K562 (cell line): ENCODE measurements at regions not wholly inside any gene's neighbourhood (a gene's known extent, or its start where the extent isn't known, plus 50 kb on each side); places are given as distances from the start of the nearest gene placed in this dataset.

Experiments
- ATAC-seq: fragments of 200-7000 bp; cut with Tn5 transposase; 3 replicates; pipeline ENCODE4 v1.9.1; 2020; ENCODE audit warnings: moderate library complexity
- BruUV-seq: library from RNA; stranded (reverse); fragments of 400-500 nt; replicated peaks from 2 replicates; lab custom pipeline; 2021; lab: Mats Ljungman, UMichigan
- CTCF ChIA-PET: fragments of 300-600 bp; formaldehyde crosslinking; extraction: SDS; loops from one replicate; lab custom pipeline; 2021; ENCODE audit warnings: low intra/inter-chr PET ratio; lab: Yijun Ruan, JAX
- POLR2A ChIA-PET: fragments of 300-600, 350-650 bp; sonication (Branson Sonifier 250); formaldehyde crosslinking; extraction: SDS; loops from one replicate; lab custom pipeline; 2021; ENCODE audit warnings: antibody characterized with exemption, inconsistent platforms; lab: Yijun Ruan, JAX
- DNase-seq, 4 experiments: peaks; one replicate each; pipeline versions ENCODE4 v3.0.0 to v3.0.0-alpha.2; 2011 to 2018; ENCODE audit warnings: low spot score in 3 of 4, mixed read lengths in 3 of 4; ENCODE audit errors: extremely low read depth in 1 of 4
- FAIRE-seq: peaks from 2 replicates; lab custom pipeline; 2011; peaks lifted over from hg19 to GRCh38; lab: Jason Lieb, UNC
- H2AFZ ChIP-seq: 2 replicates; pipeline ENCODE4 v1.6.0; 2011; ENCODE audit warnings: low read depth, low read length, control low read depth, inconsistent platforms
- H3K27ac ChIP-seq: fragments of 200-600 bp; 3 replicates; pipeline ENCODE4 v1.8.0; 2011; ENCODE audit warnings: low read depth, mild to moderate bottlenecking, control low read depth, inconsistent platforms, low read length, moderate library complexity, mixed read lengths; ENCODE audit errors: extremely low read depth
- H3K27me3 ChIP-seq, 2 experiments: fragments of 300-600 bp in 1 of 2; 2 replicates in 1 of 2; 3 replicates in 1 of 2; pipeline versions ENCODE4 v1.6.0 to v1.8.0; 2011; ENCODE audit warnings: inconsistent platforms in 2 of 2, low read length in 2 of 2, mild to moderate bottlenecking in 1 of 2, mixed read lengths in 1 of 2, moderate library complexity in 1 of 2; ENCODE audit not compliant: control insufficient read depth in 2 of 2, insufficient read depth in 2 of 2
- H3K36me3 ChIP-seq: fragments of 300-600 bp; 3 replicates; pipeline ENCODE4 v1.8.0; 2011; ENCODE audit warnings: mild to moderate bottlenecking, low read length, inconsistent platforms; ENCODE audit not compliant: control insufficient read depth, insufficient read depth
- H3K4me1 ChIP-seq, 2 experiments: fragments of 200-600 bp in 1 of 2; replicated peaks in 1 of 2; 2 replicates in 1 of 2; 3 replicates in 1 of 2; pipeline versions ENCODE4 v1.5.1 to v1.8.0; 2011; ENCODE audit warnings: inconsistent platforms in 2 of 2, low read length in 2 of 2, mild to moderate bottlenecking in 1 of 2, mixed read lengths in 1 of 2, moderate library complexity in 1 of 2; ENCODE audit not compliant: control insufficient read depth in 2 of 2, insufficient read depth in 2 of 2
- H3K4me2 ChIP-seq: 2 replicates; pipeline ENCODE4 v1.6.1; 2011; ENCODE audit warnings: low read length, control low read depth, inconsistent platforms, mixed read lengths; ENCODE audit not compliant: insufficient read depth
- H3K4me3 ChIP-seq: fragments of 200-600 bp; sonication (generic), shearing (Covaris generic); 2 replicates; pipeline ENCODE4 v1.5.1; 2016; ENCODE audit warnings: control low read depth, inconsistent platforms
- H3K79me2 ChIP-seq: fragments of 200-600 bp; 3 replicates; pipeline ENCODE4 v1.8.0; 2011; ENCODE audit warnings: low read length, inconsistent platforms; ENCODE audit not compliant: control insufficient read depth, insufficient read depth
- H3K9ac ChIP-seq, 2 experiments: 2 replicates each; pipeline versions ENCODE4 v1.6.0 to v1.6.1; 2011; ENCODE audit warnings: low read depth in 2 of 2, low read length in 2 of 2, control low read depth in 1 of 2, inconsistent platforms in 1 of 2, mild to moderate bottlenecking in 1 of 2, mixed read lengths in 1 of 2; ENCODE audit not compliant: insufficient read depth in 1 of 2
- H3K9me1 ChIP-seq: one replicate; pipeline ENCODE4 v1.6.0; 2011; ENCODE audit warnings: inconsistent platforms, mild to moderate bottlenecking, low read length, moderate library complexity; ENCODE audit not compliant: control insufficient read depth, insufficient read depth
- H3K9me3 ChIP-seq: replicated peaks from 2 replicates; pipeline ENCODE4 v1.5.1; 2011; ENCODE audit warnings: low read depth, low read length, inconsistent platforms; ENCODE audit not compliant: control insufficient read depth, insufficient read depth
- H4K20me1 ChIP-seq: replicated peaks from 2 replicates; pipeline ENCODE4 v1.6.1; 2011; ENCODE audit warnings: low read length, inconsistent platforms, mixed read lengths; ENCODE audit not compliant: control insufficient read depth, insufficient read depth
- FOXJ3 ChIP-seq: sonication (generic); formaldehyde crosslinking; IDR thresholded peaks from 2 replicates; pipeline ENCODE4 v1.4.0; 2020; ENCODE audit warnings: mild to moderate bottlenecking, missing genetic modification reagents
- GTF2F1 ChIP-seq: IDR thresholded peaks from 2 replicates; pipeline ENCODE4 v1.6.1; 2011; ENCODE audit warnings: low read depth, low read length, improper control_type of control experiment
- HDGF ChIP-seq: fragments of 450-650 bp; IDR thresholded peaks from 2 replicates; pipeline ENCODE4 v1.6.1; 2016
- RFX5 ChIP-seq: IDR thresholded peaks from 2 replicates; pipeline ENCODE4 v1.6.1; 2011; ENCODE audit warnings: low read depth, mild to moderate bottlenecking, improper control_type of control experiment, low read length
- ZC3H4 ChIP-seq: sonication (generic); formaldehyde crosslinking; IDR thresholded peaks from 2 replicates; pipeline ENCODE4 v1.9.0; 2021; ENCODE audit warnings: missing genetic modification reagents, borderline replicate concordance
- ZNF143 ChIP-seq: sonication (generic); formaldehyde crosslinking; IDR thresholded peaks from 2 replicates; pipeline ENCODE4 v1.9.0; 2022; ENCODE audit warnings: mild to moderate bottlenecking, missing genetic modification reagents
- WGBS: fragments of 100-300 bp; shearing (Covaris generic); methylation state at CpG from one replicate; pipeline ENCODE4 v1.1.6; 2016; ENCODE audit warnings: low coverage, mixed read lengths; ENCODE audit not compliant: insufficient coverage; ENCODE audit errors: missing lambda C conversion rate; 5-methylcytosine and 5-hydroxymethylcytosine counted together
- in situ Hi-C: fragments of 300-500 bp; cut with MboI; formaldehyde crosslinking; loops from 4 replicates; pipeline ENCODE4 v1.15.0; 2018; ENCODE audit warnings: inconsistent platforms, mixed read lengths
- intact Hi-C: fragments of 100-400 bp; cut with micrococcal nuclease; formaldehyde crosslinking; loops from 2 replicates; pipeline ENCODE4 v1.14.2; 2022
- TF ChIP-seq, protein P1 (sequence below): sonication (generic); formaldehyde crosslinking; IDR thresholded peaks from 2 replicates; pipeline ENCODE4 v1.8.0; 2022; ENCODE audit warnings: mild to moderate bottlenecking, missing genetic modification reagents

DNA sequence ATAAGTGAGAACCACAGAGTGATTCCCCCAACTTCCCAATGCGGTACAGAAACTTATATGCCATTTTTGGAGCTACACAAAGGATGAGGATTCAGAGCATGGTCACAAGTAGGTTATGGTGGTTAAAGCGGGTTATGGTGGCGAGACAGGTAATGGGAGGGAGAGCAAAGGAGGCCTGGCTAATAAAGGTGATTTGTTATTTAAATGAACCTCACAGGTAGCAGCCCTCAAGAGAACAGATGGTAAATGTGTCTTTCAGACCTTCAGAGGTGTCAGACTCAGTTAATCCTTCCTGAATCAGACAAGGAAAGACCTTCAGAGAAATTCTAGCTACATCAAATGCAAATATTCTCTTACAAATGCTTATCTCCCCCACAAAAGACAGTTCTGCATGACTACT lies 1971.4 kb downstream of the OLFM4 start:
- H3K4me1 ChIP-seq: no peaks in the 10 kb centered on the region
- no peaks in the 10 kb centered on the region for H4K20me1 ChIP-seq
- no peak for DNase-seq
- ChIA-PET CTCF (no interaction called here), POLR2A (no interaction called here)
- no peaks in the 10 kb centered on the region for H3K9me3 ChIP-seq
- in situ Hi-C loops (no loop called here), intact Hi-C loops (no loop called here)
- no peaks in the 10 kb centered on the region for H3K9me1 ChIP-seq
- BruUV-seq: no TSS peak
- no peak overlapping the region for H2AFZ ChIP-seq
- TF ChIP-seq HDGF (no peak), FOXJ3 (no peak)
- no peak for ATAC-seq
- FAIRE-seq: no peak
- no peak overlapping the region for H3K9ac ChIP-seq
- 0% methylated on average over 3 of the region's 3 CpGs for WGBS
- no peak overlapping the region for H3K27ac ChIP-seq
- H3K27me3 ChIP-seq: no peaks in the 10 kb centered on the region
- H3K36me3 ChIP-seq: no peaks in the 10 kb centered on the region
- H3K4me3 ChIP-seq: no peak overlapping the region
- H3K4me2 ChIP-seq: no peak overlapping the region
- no peaks in the 10 kb centered on the region for H3K79me2 ChIP-seq

DNA sequence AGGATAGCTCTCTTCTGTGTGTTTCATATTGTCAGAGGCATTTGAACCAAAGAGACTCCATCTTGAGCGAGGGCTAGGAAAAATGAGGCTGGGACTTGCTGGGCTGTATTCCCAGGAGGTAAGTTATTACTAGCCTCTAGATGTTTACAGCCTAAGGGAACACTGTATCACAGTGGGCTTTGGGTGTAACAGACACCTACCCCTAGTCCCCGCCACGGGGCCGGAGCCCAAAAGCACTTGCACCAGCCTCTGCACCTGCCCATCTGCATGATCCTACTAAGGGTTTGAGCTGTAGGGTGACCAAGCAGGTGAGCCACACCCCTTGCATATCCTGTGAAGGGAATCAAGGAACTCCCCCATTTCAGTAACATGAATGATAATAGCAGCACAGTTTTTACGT lies 1972.2 kb downstream of the OLFM4 start:
- Histone ChIP-seq H3K4me1 (no peaks in the 10 kb centered on the region), H3K27ac (no peak overlapping the region), H3K4me3 (no peak overlapping the region), H3K79me2 (no peaks in the 10 kb centered on the region), H3K4me2 (no peak overlapping the region), H4K20me1 (no peaks in the 10 kb centered on the region), H3K36me3 (no peaks in the 10 kb centered on the region), H3K9ac (no peak overlapping the region), H3K9me1 (no peaks in the 10 kb centered on the region), H3K27me3 (no peaks in the 10 kb centered on the region), H3K9me3 (no peaks in the 10 kb centered on the region), H2AFZ (no peak overlapping the region)
- ChIA-PET CTCF (no interaction called here), POLR2A (no interaction called here)
- no TSS peak for BruUV-seq
- intact Hi-C loops (no loop called here), in situ Hi-C loops (no loop called here)
- FAIRE-seq (no peak), ATAC-seq (no peak), DNase-seq (no peak)
- no peak for TF ChIP-seq RFX5
- TF ChIP-seq ZC3H4: no peak
- TF ChIP-seq, protein P1, sequence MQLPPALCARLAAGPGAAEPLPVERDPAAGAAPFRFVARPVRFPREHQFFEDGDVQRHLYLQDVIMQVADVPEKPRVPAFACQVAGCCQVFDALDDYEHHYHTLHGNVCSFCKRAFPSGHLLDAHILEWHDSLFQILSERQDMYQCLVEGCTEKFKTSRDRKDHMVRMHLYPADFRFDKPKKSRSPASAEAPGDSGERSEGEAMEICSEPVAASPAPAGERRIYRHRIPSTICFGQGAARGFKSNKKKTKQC: no peak
- no peak for TF ChIP-seq GTF2F1
- no peak for TF ChIP-seq ZNF143 (CRISPR knock-in tag)
- WGBS: 0% methylated on average over 2 of the region's 5 CpGs
